ENCODE measurements at regions not wholly inside any gene's neighbourhood (a gene's known extent, or its start where the extent isn't known, plus 50 kb on each side); places are given as distances from the start of the nearest gene placed in this dataset.

GRCh38 chr13:73956795-73957408 lies 177.3 kb downstream of the KLF12 start:
- TF ChIP-seq RARB (CRISPR knock-in tag; IDR thresholded peaks at IDR 0.05) = no peak
- TF ChIP-seq TCF4 (CRISPR knock-in tag; IDR thresholded peaks at IDR 0.05; ENCODE audit: borderline replicate concordance) = no peak
- no peak for TF ChIP-seq ISL1 (CRISPR knock-in tag; IDR thresholded peaks at IDR 0.05)
- TF ChIP-seq ZNF70 (CRISPR knock-in tag; IDR thresholded peaks at IDR 0.05) = no peak
- no peak for TF ChIP-seq SNAI2 (CRISPR knock-in tag; IDR thresholded peaks at IDR 0.05)
- TF ChIP-seq TSHZ2 (CRISPR knock-in tag; IDR thresholded peaks at IDR 0.05) = no peak
- TF ChIP-seq TOX (CRISPR knock-in tag; IDR thresholded peaks at IDR 0.05; ENCODE audit: borderline replicate concordance) = no peak
- ATAC-seq = no peak

GRCh38 chr13:73955977-73956500 lies 178.2 kb downstream of the KLF12 start:
- ATAC-seq = no peak
- TF ChIP-seq SNAI2 (CRISPR knock-in tag; IDR thresholded peaks at IDR 0.05) = no peak

- no peak for ATAC-seq
- TF ChIP-seq OSR1 (CRISPR knock-in tag; IDR thresholded peaks at IDR 0.05) (no peak), ZNF8 (CRISPR knock-in tag; IDR thresholded peaks at IDR 0.05) (no peak), BACH2 (CRISPR knock-in tag; IDR thresholded peaks at IDR 0.05; ENCODE audit: borderline replicate concordance) (no peak), ZNF70 (CRISPR knock-in tag; IDR thresholded peaks at IDR 0.05) (no peak), POU6F1 (CRISPR knock-in tag; IDR thresholded peaks at IDR 0.05; ENCODE audit: borderline replicate concordance, low read depth) (no peak), SNAI2 (CRISPR knock-in tag; IDR thresholded peaks at IDR 0.05) (no peak), CSDC2 (CRISPR knock-in tag; IDR thresholded peaks at IDR 0.05) (no peak), TCF4 (CRISPR knock-in tag; IDR thresholded peaks at IDR 0.05; ENCODE audit: borderline replicate concordance) (no peak), ZNF565 (CRISPR knock-in tag; conservative IDR thresholded peaks at IDR 0.05; ENCODE audit: low read depth) (no peak), ARNTL (CRISPR knock-in tag; IDR thresholded peaks at IDR 0.05; ENCODE audit: borderline replicate concordance, low read depth) (no peak), TSHZ2 (CRISPR knock-in tag; IDR thresholded peaks at IDR 0.05) (no peak)
These were observed 179.4 kb downstream of the KLF12 start for GRCh38 chr13:73954808-73955207.

GRCh38 chr13:73952648-73953047 lies 181.6 kb downstream of the KLF12 start:
- no peak for ATAC-seq
- TF ChIP-seq ZFP30 (CRISPR knock-in tag; IDR thresholded peaks at IDR 0.05) (no peak), PATZ1 (CRISPR knock-in tag; IDR thresholded peaks at IDR 0.05; ENCODE audit: borderline replicate concordance) (no peak), RARB (CRISPR knock-in tag; IDR thresholded peaks at IDR 0.05) (no peak), TSHZ2 (CRISPR knock-in tag; IDR thresholded peaks at IDR 0.05) (no peak), ISL1 (CRISPR knock-in tag; IDR thresholded peaks at IDR 0.05) (no peak), ARNTL (CRISPR knock-in tag; IDR thresholded peaks at IDR 0.05; ENCODE audit: borderline replicate concordance, low read depth) (no peak), CSDC2 (CRISPR knock-in tag; IDR thresholded peaks at IDR 0.05) (no peak), ZNF565 (CRISPR knock-in tag; conservative IDR thresholded peaks at IDR 0.05; ENCODE audit: low read depth) (no peak), SNAI2 (CRISPR knock-in tag; IDR thresholded peaks at IDR 0.05) (no peak), BACH2 (CRISPR knock-in tag; IDR thresholded peaks at IDR 0.05; ENCODE audit: borderline replicate concordance) (no peak), GLIS3 (CRISPR knock-in tag; IDR thresholded peaks at IDR 0.05) (no peak), PPARA (CRISPR knock-in tag; IDR thresholded peaks at IDR 0.05; ENCODE audit: borderline replicate concordance) (no peak), TOX (CRISPR knock-in tag; IDR thresholded peaks at IDR 0.05; ENCODE audit: borderline replicate concordance) (no peak), ZNF8 (CRISPR knock-in tag; IDR thresholded peaks at IDR 0.05) (no peak), TCF4 (CRISPR knock-in tag; IDR thresholded peaks at IDR 0.05; ENCODE audit: borderline replicate concordance) (no peak), ZNF70 (CRISPR knock-in tag; IDR thresholded peaks at IDR 0.05) (no peak)
